CD14-positive monocyte (primary cell): ENCODE measurements at regions not wholly inside any gene's neighbourhood (a gene's known extent, or its start where the extent isn't known, plus 50 kb on each side); places are given as distances from the start of the nearest gene placed in this dataset.

Experiments
- DNase-seq, 3 donors: peaks; one replicate each; pipeline ENCODE4 v3.0.0-alpha.2; 2011 to 2022
- H2AFZ ChIP-seq: 2 replicates; pipeline ENCODE4 v1.6.0; 2012; ENCODE audit warnings: mild to moderate bottlenecking, low read depth, low read length, inconsistent platforms; ENCODE audit not compliant: insufficient read depth, poor library complexity, severe bottlenecking
- H3K27ac ChIP-seq, 2 donors: 1 replicate in 1 of 2; 2 replicates in 1 of 2; pipeline ENCODE4 v1.5.1; 2012 to 2013; ENCODE audit warnings: low read length in 2 of 2, control low read depth in 1 of 2, inconsistent platforms in 1 of 2, low read depth in 1 of 2, mild to moderate bottlenecking in 1 of 2
- H3K27me3 ChIP-seq, 2 donors: one replicate each; pipeline versions ENCODE4 v1.6.0 to v1.6.1; 2011 to 2013; ENCODE audit warnings: low read length in 2 of 2; ENCODE audit not compliant: control insufficient read depth in 2 of 2, insufficient read depth in 2 of 2
- H3K36me3 ChIP-seq, 2 donors: replicated peaks in 1 of 2; 1 replicate in 1 of 2; 2 replicates in 1 of 2; pipeline versions ENCODE4 v1.5.1 to v1.6.1; 2012 to 2013; ENCODE audit warnings: low read length in 2 of 2, control low read depth in 1 of 2, inconsistent platforms in 1 of 2, mild to moderate bottlenecking in 1 of 2; ENCODE audit not compliant: insufficient read depth in 2 of 2, control insufficient read depth in 1 of 2
- H3K4me1 ChIP-seq, 2 donors: 1 replicate in 1 of 2; 2 replicates in 1 of 2; pipeline versions ENCODE4 v1.5.1 to v1.6.1; 2012 to 2013; ENCODE audit warnings: low read length in 2 of 2, control low read depth in 1 of 2, inconsistent platforms in 1 of 2, mild to moderate bottlenecking in 1 of 2, moderate library complexity in 1 of 2; ENCODE audit not compliant: insufficient read depth in 2 of 2, control insufficient read depth in 1 of 2
- H3K4me2 ChIP-seq: replicated peaks from 2 replicates; pipeline ENCODE3; 2012; ENCODE audit warnings: low read length, moderate library complexity, mild to moderate bottlenecking; ENCODE audit not compliant: poor library complexity, severe bottlenecking; ENCODE audit errors: extremely low read depth
- H3K4me3 ChIP-seq, 3 experiments: fragments of 200-600 bp in 1 of 3; sonication (generic) in 1 of 3; replicated peaks in 1 of 3; 1 replicate in 2 of 3; 2 replicates in 1 of 3; pipeline ENCODE4 v1.5.1; 2011 to 2013; ENCODE audit warnings: low read length in 3 of 3, mild to moderate bottlenecking in 3 of 3, control low read depth in 2 of 3, low read depth in 2 of 3, inconsistent platforms in 1 of 3, moderate library complexity in 1 of 3
- H3K79me2 ChIP-seq: 2 replicates; pipeline ENCODE4 v1.6.0; 2012; ENCODE audit warnings: mild to moderate bottlenecking, control low read depth, inconsistent platforms, low read length, moderate library complexity; ENCODE audit not compliant: insufficient read depth
- H3K9ac ChIP-seq: 2 replicates; pipeline ENCODE4 v1.6.0; 2017; ENCODE audit warnings: low read length, mild to moderate bottlenecking; ENCODE audit not compliant: insufficient read depth, poor library complexity, severe bottlenecking
- H3K9me3 ChIP-seq, 2 donors: replicated peaks in 1 of 2; 1 replicate in 1 of 2; 2 replicates in 1 of 2; pipeline versions ENCODE4 v1.5.1 to v1.6.1; 2012 to 2013; ENCODE audit warnings: low read length in 2 of 2, control low read depth in 1 of 2; ENCODE audit not compliant: control insufficient read depth in 1 of 2, insufficient read depth in 1 of 2
- H4K20me1 ChIP-seq: 2 replicates; pipeline ENCODE4 v1.6.0; 2012; ENCODE audit warnings: mild to moderate bottlenecking, low read length, control low read depth, moderate library complexity; ENCODE audit not compliant: insufficient read depth
- H3K27ac Mint-ChIP-seq, 7 donors: one replicate each; pipeline ENCODE4 v1.8.0; 2020; ENCODE audit warnings: mild to moderate bottlenecking in 7 of 7, mixed read lengths in 7 of 7, moderate library complexity in 6 of 7, inconsistent platforms in 2 of 7
- H3K27me3 Mint-ChIP-seq, 3 donors: one replicate each; pipeline ENCODE4 v1.8.0; 2021 to 2022; ENCODE audit warnings: low read depth in 3 of 3, mild to moderate bottlenecking in 3 of 3, mixed read lengths in 3 of 3, moderate library complexity in 3 of 3, inconsistent platforms in 1 of 3
- H3K36me3 Mint-ChIP-seq, 2 donors: one replicate each; pipeline ENCODE4 v1.8.0; 2020; ENCODE audit warnings: mixed read lengths in 2 of 2, inconsistent platforms in 1 of 2, mild to moderate bottlenecking in 1 of 2
- H3K4me1 Mint-ChIP-seq: one replicate; pipeline ENCODE4 v1.8.0; 2020; ENCODE audit warnings: mild to moderate bottlenecking, mixed read lengths
- H3K4me3 Mint-ChIP-seq, 2 donors: one replicate each; pipeline ENCODE4 v1.8.0; 2020; ENCODE audit warnings: mild to moderate bottlenecking in 2 of 2, mixed read lengths in 2 of 2, moderate library complexity in 1 of 2
- H3K9me3 Mint-ChIP-seq, 7 donors: one replicate each; pipeline ENCODE4 v1.8.0; 2020 to 2022; ENCODE audit warnings: mixed read lengths in 7 of 7, mild to moderate bottlenecking in 6 of 7, moderate library complexity in 6 of 7, inconsistent platforms in 2 of 7
- CTCF ChIP-seq: fragments of 200-600 bp; IDR thresholded peaks from one replicate; pipeline ENCODE4 v1.8.0; 2022; ENCODE audit warnings: antibody characterized with exemption, mild to moderate bottlenecking
- WGBS: methylation state at CpG from one replicate; pipeline ENCODE4 v1.1.5; 2013; ENCODE audit warnings: missing lambda C conversion rate; ENCODE audit not compliant: insufficient coverage; 5-methylcytosine and 5-hydroxymethylcytosine counted together
- intact Hi-C, 2 donors: fragments of 100-400 bp; cut with micrococcal nuclease; formaldehyde crosslinking; loops; one replicate each; pipeline versions ENCODE4 v1.15.0 to v1.15.1; 2023

- WGBS: no CpG with 5 or more reads among the region's 2 CpGs
- H4K20me1 ChIP-seq: no peaks in the 10 kb centered on the region
- H3K36me3 ChIP-seq: no peaks in the 10 kb centered on the region
- H3K36me3 Mint-ChIP-seq: no peaks in the 10 kb centered on the region
- H3K9ac ChIP-seq: no peak overlapping the region
- no peak overlapping the region for H3K4me3 Mint-ChIP-seq
- no peaks in the 10 kb centered on the region for H3K4me1 ChIP-seq
- no peak overlapping the region for H3K4me3 ChIP-seq
- no peak for DNase-seq
- H3K27me3 ChIP-seq: no peaks in the 10 kb centered on the region
- H3K4me2 ChIP-seq: no peak overlapping the region
- TF ChIP-seq CTCF: no peak
- no peaks in the 10 kb centered on the region for H3K4me1 Mint-ChIP-seq
- no peaks in the 10 kb centered on the region for H3K9me3 ChIP-seq
- H3K27ac ChIP-seq: no peak overlapping the region
- H3K27ac Mint-ChIP-seq: no peak overlapping the region
- no peaks in the 10 kb centered on the region for H3K27me3 Mint-ChIP-seq
- intact Hi-C loops: no loop called here
- H3K9me3 Mint-ChIP-seq: peaks cover 0 to 5% (median 3%) of the 10 kb centered on the region in 7 donors
- no peaks in the 10 kb centered on the region for H3K79me2 ChIP-seq
- H2AFZ ChIP-seq: no peak overlapping the region
Observed at GRCh38 chr15:34647569-34648293, 64.3 kb upstream of the GOLGA8B start.

GRCh38 chr15:34646918-34647317, 63.5 kb upstream of the GOLGA8B start:
- no peak for DNase-seq
- Histone ChIP-seq H3K9me3 (no peaks in the 10 kb centered on the region), H3K4me3 (no peak overlapping the region), H3K27me3 (no peaks in the 10 kb centered on the region), H3K9ac (no peak overlapping the region), H3K79me2 (no peaks in the 10 kb centered on the region), H3K36me3 (no peaks in the 10 kb centered on the region), H4K20me1 (no peaks in the 10 kb centered on the region), H3K27ac (no peak overlapping the region), H3K4me1 (no peaks in the 10 kb centered on the region), H3K4me2 (no peak overlapping the region), H2AFZ (no peak overlapping the region)
- H3K27me3 Mint-ChIP-seq: no peaks in the 10 kb centered on the region
- H3K9me3 Mint-ChIP-seq: peaks cover 0 to 4% (median 3%) of the 10 kb centered on the region in 7 donors
- no peak for TF ChIP-seq CTCF
- intact Hi-C loops: no loop called here
- WGBS: 100% methylated on average over 1 of the region's 2 CpGs
- no peaks in the 10 kb centered on the region for H3K36me3 Mint-ChIP-seq
- H3K4me3 Mint-ChIP-seq: no peak overlapping the region
- no peak overlapping the region for H3K27ac Mint-ChIP-seq
- no peaks in the 10 kb centered on the region for H3K4me1 Mint-ChIP-seq
